NCI-H69 (cell line): ENCODE measurements at regions not wholly inside any gene's neighbourhood (a gene's known extent, or its start where the extent isn't known, plus 50 kb on each side); places are given as distances from the start of the nearest gene placed in this dataset.

ENCODE experiments used
- DNase-seq: peaks from one replicate; lab custom pipeline; 2025; lab: John Stamatoyannopoulos, UW

DNA sequence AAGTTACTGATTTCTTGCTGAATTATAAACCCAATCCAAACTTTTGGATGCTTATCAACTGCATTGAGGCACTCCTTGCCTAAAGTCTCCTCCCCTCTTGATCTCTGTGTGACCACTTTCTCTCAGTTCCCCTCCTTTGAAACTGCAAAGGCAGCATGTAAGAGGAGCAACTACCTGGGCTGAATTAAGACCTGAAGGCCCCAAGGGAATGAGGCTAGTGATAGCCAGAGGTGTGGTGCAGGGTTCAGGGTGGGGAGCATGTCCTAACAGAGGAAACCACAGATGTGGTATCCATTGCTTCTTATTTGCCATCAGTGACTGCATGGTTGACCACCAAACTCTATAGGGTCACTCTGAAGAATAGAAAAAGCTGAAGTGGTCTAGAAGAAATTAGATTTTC is 557.9 kb downstream of the TNS1 start:
- no peak for DNase-seq

DNA sequence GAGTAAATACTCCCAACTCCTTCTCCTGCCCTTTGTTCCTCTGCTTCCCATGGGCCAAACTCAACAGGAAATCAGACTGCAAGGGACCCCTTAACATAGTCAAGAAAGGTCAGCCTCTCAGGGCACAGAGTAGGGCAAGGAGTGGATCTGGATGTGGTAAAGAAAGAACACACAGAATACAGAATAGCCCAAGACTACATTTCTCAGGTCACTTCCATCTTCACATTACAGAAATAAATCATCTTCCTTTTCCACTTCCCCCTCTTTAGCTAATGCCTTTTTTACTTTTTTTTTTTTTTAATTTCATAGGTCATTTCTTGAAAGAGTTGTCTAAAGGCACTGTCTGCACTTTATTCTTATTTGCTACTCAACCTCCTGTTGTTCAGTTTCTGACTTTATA is 558.3 kb downstream of the TNS1 start:
- no peak for DNase-seq

DNA sequence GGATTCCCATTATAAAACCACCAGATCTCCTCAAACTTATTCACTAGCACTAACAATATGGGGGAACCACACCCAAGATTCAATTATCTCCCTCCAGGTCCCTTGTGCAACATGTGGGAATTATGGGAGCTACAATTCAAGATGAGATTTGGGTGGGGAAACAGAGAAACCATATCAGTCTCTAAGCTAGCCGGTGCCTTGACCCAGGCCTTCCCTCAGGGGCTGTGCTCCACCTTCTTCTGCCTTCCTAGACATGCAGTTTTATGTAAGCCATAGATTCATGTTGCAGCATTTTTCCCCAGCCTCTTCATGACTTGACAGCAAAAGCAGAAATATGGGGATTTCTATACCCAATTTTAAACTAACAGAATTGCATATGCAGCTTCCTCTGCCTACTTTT is 559.2 kb downstream of the TNS1 start:
- no peak for DNase-seq

DNA sequence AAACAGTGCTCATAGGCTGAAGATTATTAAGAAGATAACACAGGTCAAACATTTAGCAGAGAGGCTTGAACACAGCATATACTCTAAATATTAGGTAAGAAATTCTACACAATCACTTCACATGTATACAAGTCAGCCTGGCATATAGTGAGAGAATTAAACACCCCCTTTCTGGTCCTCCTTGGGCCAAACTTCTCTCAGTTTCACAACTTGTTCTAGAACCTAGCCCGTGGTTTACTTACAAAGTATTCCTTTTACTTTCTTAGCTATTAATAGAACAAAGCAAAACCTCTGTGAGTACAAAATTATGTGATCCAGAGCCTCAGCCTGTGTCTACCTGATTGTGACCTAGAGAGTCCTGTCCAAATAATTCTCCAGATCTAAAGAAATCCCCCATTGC is 562.8 kb downstream of the TNS1 start:
- DNase-seq, result no peak

DNA sequence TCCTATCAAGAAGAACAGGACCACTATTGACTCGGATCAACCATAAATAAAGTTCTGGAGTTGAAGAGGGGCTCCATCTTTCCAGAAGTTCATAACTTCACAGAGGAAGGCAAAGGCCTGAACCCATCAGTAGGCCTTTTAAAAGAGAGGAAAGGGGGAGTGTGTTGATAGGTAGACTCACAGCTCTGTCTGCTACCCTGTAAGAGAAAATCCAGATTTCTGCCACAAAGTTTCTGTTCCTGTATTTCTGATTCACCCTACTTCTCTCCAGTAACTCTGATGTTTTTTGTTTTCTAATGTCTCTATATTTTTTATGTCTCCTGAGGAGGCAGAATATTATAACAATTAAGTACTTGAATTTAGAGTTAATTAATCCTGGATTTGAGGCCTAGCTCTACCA is 564.0 kb downstream of the TNS1 start:
- no peak for DNase-seq

DNA sequence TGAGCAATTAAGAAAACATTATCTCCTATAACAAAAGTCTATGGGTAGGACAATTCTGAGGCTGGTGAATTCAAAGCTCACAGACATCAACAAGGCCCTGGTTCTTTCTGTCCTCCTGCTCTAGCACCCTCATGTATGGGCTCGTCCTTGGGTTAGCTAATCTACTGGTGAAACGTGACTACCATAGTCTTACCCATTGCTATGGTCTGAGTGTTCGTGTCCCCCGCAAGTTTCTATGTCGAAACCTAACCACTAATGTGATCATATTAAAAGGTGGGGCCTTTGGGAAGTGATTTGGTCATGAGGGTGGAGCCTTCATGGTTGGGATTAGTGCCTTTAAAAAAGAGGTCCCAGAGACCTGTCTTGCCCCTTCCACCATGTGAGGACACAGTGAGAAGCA is 564.7 kb downstream of the TNS1 start:
- no peak for DNase-seq

DNA sequence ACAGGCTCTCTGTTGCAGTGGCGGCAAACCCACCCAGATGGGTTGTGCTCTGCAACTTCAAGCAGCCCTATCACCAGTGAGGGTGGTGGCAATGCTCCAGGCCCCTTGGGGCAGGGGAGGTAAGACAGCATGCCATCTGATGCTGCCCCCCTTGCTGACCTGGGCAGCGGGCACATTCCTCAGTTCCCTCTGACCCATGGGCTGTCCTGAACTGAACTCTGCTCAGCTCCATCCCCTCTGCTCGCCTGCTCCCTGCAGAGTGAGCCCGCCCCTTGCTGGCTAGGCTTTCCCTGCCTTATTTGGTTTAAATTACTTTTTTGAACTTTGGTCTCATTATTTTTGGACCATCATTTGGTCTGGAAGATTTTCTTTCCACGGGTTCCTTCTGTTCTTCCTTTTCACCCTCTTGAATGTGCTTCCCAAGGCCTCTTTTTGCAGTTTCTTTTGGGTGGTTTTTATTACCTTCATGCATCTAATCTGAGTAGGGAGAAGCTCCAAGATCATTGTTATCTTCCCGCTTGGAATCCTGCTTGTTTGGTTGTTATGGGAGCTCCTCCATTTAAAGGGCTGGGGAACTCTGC is 565.4 kb downstream of the TNS1 start:
- no peak for DNase-seq

DNA sequence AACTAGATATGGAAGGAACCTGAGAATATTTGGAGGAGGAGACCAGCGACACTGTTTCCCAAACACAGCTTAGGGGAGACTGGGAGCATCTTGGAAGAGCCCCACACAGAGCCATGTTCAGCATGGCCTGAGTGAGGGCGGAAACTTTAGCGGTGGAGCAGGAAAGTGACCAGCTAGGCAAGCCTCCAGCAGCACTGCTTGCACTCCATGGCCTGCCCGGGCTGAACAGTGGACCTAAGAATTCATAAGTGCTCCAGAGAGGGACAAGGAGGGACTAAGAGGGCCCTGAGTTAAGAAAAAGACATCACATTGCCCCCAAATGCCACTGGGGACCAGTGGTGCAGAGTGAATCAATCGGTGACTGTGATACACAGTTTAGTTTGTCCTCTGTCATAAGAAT is 566.4 kb downstream of the TNS1 start:
- no peak for DNase-seq

DNA sequence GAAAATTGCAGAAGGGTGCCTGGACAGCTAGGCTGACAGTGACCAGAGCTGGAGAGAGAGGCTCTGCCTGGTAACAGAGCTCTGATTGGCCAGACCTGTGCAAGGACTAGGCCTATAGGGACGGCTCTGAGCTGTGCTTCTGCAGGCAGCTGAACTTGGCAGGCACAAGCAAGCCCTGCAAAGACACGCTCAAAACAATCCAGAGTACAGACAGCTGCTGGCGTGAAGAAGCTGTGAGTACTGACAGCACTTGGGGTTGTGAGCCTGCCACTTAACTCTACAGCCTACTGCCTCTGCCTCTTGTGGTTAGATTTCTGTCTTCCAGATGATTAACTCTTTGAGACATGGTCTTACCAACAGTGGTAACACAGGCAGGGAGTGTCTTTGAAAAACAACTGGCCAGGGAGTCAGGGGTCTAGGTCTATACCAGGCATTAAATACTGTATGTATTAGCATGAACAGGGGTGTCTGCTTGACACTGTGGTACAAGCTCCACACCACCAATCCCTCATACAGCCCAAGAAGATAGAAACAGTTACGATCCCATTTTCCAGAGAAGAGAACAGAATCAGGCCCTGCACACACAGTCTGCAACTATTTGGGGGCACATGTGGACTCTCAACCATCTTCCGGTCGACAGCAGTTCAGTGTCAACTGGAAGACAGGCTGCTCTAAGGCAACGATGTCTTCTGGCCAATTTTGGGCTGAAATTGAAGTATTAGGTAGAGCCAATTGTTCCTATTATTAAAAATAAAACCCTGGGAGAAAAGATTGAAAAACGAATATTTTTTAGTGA is 568.4 kb downstream of the TNS1 start:
- peak; percentile 91 for DNase-seq

DNA sequence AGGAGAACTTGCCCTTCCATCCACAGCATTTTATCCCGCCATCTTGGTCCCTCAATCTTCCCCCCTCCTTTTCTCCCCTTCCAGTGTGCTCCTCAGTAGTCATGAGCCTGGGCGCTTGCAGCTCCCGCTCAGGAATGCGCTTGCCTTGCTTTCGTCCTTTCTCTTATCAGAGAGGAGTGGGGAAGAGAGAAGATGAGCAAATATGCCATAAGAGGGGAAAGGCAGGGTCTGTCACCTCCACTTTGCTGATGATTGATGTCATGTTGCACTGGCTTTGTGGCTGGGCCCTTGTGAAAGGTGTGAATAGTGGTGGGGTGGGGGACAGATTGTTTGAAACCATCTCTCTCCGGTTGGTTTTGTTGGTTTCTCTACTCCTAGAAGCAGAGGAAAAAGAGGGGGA is 569.3 kb downstream of the TNS1 start:
- DNase-seq, result peak; percentile 6

DNA sequence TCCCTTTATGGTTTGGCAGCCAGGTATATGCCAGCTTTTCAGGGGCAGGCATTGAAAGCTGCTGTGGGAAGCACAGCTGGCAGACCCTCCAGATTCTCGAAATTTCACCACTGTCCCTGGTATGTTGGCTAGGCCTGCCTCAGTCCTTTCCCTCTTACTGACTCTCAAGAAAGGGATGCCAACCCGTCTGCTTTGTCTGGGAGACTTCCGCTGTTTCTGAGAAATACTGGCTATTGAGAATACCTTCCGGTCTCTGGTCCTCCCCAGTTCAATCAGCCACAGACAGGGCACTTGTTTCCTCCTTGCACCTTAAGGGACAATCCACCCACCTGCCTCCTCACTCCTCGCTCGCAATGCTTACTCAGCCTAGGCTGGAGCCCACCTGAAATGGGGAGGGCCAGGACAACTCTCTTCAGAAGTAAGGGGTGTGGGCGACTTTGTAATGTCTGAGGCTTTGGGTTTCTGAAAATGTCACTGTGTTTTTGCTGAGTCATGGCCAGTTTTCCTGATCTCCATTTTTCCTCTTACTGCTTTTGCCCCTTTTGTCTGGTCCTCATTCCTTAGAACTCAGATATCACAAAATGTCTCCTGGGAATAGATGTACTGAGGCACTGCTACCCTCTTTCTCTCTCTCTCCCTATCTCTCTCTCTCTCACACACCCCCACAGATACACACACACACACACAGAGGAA is 571.1 kb downstream of the TNS1 start:
- DNase-seq, result no peak

DNA sequence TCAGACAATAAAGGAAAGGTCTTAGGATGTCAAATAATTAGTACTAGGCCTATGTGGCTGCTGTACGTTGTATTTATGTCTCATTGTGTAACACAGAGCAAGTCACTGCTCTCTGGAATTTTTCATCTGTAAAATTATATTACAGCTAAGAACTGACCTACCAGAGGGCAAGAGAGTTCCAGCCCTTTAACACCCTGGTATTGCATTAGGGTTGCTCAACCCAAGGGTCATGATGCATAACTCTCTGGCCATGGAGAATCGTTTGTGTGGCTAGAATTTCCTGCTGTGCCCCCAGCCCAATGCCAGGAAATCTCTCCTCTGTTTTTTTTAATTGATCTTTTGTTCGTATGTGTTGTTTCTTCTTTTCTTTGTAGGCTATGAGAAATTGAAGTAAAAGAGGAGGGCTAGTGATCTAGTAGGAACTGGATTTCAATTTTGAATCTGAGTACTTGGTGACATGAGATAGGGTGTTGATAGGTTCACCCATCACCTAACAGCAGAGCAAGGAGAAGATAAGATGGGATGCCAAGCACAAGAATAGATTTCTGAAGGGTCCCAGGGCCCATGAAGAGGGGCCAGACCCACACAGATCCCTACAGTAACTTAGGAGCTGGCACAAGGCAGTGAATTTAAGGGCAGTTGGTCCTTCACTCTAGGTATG is 571.2 kb upstream of the TNP1 start:
- DNase-seq, result no peak

DNA sequence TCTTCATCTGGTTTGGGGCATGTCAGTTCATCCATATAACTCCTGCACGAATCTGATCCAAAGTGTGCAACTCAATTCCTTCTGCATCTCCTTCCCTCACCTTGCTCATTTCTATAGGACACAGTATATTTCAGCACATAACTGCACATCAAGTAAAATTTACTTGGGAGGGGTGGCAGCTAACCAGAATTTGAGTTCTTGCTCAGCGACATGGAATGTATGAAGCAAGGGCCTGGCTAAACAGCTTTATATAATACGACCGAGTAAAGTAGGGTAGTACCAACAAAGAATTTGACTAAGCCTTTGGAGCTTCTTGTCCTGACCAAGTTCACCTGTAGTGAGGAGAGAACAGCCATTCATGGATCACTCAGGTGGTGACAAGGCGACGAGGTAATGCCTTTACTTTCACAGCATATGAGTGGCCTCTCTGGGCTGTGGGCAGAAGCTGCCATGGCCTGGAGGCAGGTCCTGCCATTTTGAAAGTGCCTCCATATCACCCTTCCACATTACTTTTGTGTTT is 570.2 kb upstream of the TNP1 start:
- DNase-seq, result no peak

DNA sequence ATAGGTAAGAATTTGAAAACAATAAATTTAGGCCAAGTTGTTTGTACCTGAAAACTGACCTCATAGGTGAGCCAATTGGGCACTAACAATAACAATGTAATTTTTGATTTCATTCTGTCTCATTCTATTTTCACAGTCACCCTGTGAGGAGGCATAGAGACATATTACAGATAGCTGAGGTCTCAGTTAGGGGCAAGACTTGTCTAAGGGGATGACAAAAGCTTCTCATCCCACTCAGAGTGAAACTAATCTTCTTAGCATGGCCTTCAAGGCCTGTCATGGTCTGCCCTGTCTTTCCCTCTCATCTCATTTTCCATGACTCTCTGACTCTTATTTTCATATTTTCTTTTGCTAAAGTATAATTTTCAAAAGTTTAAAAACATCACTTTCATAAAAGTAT is 562.0 kb upstream of the TNP1 start:
- DNase-seq, result no peak

DNA sequence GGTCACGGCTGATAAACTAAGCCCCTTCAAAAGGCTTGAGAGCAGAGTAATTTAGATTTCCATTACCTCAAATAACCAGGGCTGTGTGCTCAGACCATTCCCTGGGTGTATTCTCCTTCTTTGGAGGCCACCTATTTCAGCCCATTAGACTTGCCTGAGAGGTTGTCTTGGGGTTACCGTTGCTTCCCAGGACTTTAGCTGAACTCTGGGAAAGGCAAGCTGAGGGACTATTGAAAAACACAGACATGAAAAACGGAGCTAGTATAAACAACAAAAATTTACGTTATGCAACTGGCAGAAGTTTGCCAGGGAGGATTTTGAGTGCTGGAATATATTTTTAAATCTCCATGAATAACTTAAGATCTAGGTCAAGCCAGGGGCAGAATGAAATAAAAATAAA is 561.0 kb upstream of the TNP1 start:
- no peak for DNase-seq

DNA sequence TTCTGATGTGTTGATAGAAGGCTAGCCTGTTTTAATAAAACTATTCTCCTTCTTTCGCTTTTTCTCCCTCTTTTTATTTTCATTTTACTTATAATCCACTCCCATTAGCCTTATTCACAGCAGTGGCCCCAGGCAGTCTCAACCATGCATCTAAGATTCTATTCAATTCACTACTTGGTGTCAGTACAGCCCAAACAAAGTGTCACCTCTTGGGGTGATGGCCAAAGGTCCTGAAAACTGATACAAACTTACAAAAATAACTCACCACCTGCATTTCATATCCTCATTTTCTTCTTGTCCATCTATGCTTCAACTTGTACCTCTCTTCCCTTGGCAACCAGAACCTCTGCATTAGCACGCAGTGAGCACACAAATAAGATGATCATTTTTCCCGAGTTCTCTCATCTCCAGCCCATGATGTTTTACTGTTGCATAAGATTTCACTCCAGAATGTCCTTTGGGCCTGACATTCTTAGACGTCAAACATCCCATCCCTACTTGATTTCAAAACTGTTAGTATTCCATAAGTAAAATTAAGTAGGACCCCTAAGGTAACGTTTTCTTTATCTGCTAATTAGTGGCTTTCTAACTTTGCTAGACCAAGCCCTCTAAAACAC is 559.3 kb upstream of the TNP1 start:
- DNase-seq, result no peak

DNA sequence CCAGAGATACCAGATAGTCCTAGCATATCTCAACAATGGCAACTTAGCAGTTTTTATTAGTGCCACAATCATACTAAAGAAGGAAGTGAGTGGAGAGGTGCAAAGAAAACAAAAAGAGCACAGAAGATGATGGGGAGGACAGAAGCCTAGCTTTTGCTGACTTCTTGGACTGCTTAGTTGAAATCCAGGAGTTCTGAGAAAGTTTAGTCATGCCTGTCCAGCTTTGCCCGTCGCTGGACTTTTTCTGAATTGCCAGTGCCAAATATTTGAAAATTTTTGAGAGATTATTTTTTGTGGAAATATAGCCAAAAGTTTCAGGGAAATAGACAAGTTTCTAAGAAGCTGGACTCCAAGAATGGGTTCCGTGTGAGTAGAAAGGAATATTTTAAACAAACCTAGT is 558.7 kb upstream of the TNP1 start:
- no peak for DNase-seq

DNA sequence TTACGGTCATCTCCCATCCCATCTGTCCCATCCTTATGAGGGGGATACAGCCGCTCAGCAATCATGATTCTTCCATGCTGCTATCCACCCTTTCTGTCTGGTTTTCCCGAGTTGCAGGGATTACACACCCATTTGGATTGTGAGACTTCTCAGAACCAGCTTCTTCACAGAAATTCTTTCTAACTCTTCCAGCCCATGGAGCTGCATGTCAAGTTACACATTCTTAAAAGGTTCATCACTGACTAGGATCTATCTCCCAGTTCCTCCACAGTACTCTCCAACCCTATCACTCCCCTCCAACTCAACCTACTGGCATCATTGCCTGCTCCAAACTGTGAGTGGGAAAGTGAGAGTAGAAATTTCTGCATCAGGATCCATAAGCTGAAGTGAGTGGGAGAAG is 558.2 kb upstream of the TNP1 start:
- DNase-seq, result no peak

DNA sequence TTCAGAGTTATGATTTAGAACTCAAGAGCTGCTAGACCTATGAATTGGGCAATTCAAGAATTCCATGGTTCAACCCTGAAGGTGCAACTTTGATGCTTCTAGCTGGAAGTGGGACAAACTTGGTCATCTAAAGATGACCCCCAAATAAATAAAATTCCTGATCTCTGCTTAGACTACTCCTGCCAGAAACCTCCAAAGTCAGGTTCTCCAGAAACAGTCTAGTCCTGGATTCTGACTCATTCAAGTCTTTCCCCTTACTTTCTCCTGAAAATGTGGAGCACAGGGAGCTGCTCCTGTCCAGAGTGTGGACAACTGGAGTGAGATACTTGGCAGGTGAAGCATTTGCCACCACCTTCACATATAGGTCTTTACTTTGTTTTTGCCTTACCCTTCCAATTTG is 557.7 kb upstream of the TNP1 start:
- no peak for DNase-seq

DNA sequence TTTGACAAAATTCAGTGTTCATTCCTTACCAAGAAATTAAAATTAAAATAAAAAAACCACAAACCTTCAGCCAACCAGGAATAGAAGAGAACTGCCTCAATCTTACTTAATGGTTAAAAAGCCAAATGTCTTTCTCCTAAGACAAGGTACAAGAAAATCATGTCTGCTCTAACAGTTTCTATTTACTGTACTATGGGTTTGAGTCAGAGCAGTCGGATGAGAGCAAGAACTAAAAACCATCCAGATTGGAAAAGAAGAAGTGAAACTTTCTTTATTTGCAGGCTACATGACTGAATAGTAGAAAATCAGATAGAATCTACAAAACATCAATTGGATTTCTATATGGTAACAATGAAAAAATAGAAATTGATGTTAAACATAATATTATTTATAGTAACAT is 555.5 kb upstream of the TNP1 start:
- no peak for DNase-seq

DNA sequence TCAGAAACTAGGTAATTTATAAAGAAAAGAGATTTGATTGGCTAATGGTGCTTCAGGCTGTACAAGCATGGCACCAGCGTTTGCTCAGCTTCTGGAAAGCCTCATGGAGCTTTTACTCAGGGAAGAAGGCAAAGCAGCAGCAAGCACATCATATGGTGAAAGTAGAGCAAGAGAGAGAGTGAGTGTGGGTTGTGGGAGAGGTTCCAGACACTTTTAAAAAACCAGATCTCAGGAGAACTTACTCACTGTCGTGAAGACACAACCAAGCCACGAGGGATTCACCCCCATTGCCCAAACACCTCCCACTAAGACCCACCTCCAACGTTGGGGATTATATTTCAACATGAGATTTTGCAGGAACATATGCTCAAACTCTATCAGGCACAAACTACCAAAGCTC is 554.6 kb upstream of the TNP1 start:
- no peak for DNase-seq

DNA sequence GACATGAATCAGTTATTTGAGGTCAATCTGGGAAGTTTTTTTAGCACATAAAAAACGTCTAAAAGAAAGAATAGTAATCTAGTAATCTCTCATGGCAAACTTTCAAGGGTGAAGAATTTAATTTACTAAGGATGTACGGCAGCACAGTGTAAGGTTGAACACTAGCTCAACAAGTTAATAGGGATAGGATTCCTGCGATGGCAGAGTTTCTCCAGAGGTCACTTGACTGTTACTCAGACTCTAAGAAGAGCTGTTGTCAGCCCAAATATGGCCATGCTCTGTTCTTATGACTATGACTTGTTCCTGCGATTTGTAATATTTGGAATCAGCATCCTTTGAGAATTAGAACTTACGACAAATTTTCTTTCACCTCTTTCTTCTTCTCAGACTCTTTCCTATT is 553.3 kb upstream of the TNP1 start:
- DNase-seq, result no peak
